CD14-positive monocyte (primary cell): ENCODE measurements at regions not wholly inside any gene's neighbourhood (a gene's known extent, or its start where the extent isn't known, plus 50 kb on each side); places are given as distances from the start of the nearest gene placed in this dataset.

Experiments
- DNase-seq, 3 donors: peaks; one replicate each; pipeline ENCODE4 v3.0.0-alpha.2; 2011 to 2022
- H2AFZ ChIP-seq: 2 replicates; pipeline ENCODE4 v1.6.0; 2012; ENCODE audit warnings: mild to moderate bottlenecking, low read depth, low read length, inconsistent platforms; ENCODE audit not compliant: insufficient read depth, poor library complexity, severe bottlenecking
- H3K27ac ChIP-seq, 2 donors: 1 replicate in 1 of 2; 2 replicates in 1 of 2; pipeline ENCODE4 v1.5.1; 2012 to 2013; ENCODE audit warnings: low read length in 2 of 2, control low read depth in 1 of 2, inconsistent platforms in 1 of 2, low read depth in 1 of 2, mild to moderate bottlenecking in 1 of 2
- H3K27me3 ChIP-seq, 2 donors: one replicate each; pipeline versions ENCODE4 v1.6.0 to v1.6.1; 2011 to 2013; ENCODE audit warnings: low read length in 2 of 2; ENCODE audit not compliant: control insufficient read depth in 2 of 2, insufficient read depth in 2 of 2
- H3K36me3 ChIP-seq, 2 donors: replicated peaks in 1 of 2; 1 replicate in 1 of 2; 2 replicates in 1 of 2; pipeline versions ENCODE4 v1.5.1 to v1.6.1; 2012 to 2013; ENCODE audit warnings: low read length in 2 of 2, control low read depth in 1 of 2, inconsistent platforms in 1 of 2, mild to moderate bottlenecking in 1 of 2; ENCODE audit not compliant: insufficient read depth in 2 of 2, control insufficient read depth in 1 of 2
- H3K4me1 ChIP-seq, 2 donors: 1 replicate in 1 of 2; 2 replicates in 1 of 2; pipeline versions ENCODE4 v1.5.1 to v1.6.1; 2012 to 2013; ENCODE audit warnings: low read length in 2 of 2, control low read depth in 1 of 2, inconsistent platforms in 1 of 2, mild to moderate bottlenecking in 1 of 2, moderate library complexity in 1 of 2; ENCODE audit not compliant: insufficient read depth in 2 of 2, control insufficient read depth in 1 of 2
- H3K4me2 ChIP-seq: replicated peaks from 2 replicates; pipeline ENCODE3; 2012; ENCODE audit warnings: low read length, moderate library complexity, mild to moderate bottlenecking; ENCODE audit not compliant: poor library complexity, severe bottlenecking; ENCODE audit errors: extremely low read depth
- H3K4me3 ChIP-seq, 3 experiments: fragments of 200-600 bp in 1 of 3; sonication (generic) in 1 of 3; replicated peaks in 1 of 3; 1 replicate in 2 of 3; 2 replicates in 1 of 3; pipeline ENCODE4 v1.5.1; 2011 to 2013; ENCODE audit warnings: low read length in 3 of 3, mild to moderate bottlenecking in 3 of 3, control low read depth in 2 of 3, low read depth in 2 of 3, inconsistent platforms in 1 of 3, moderate library complexity in 1 of 3
- H3K79me2 ChIP-seq: 2 replicates; pipeline ENCODE4 v1.6.0; 2012; ENCODE audit warnings: mild to moderate bottlenecking, control low read depth, inconsistent platforms, low read length, moderate library complexity; ENCODE audit not compliant: insufficient read depth
- H3K9ac ChIP-seq: 2 replicates; pipeline ENCODE4 v1.6.0; 2017; ENCODE audit warnings: low read length, mild to moderate bottlenecking; ENCODE audit not compliant: insufficient read depth, poor library complexity, severe bottlenecking
- H3K9me3 ChIP-seq, 2 donors: replicated peaks in 1 of 2; 1 replicate in 1 of 2; 2 replicates in 1 of 2; pipeline versions ENCODE4 v1.5.1 to v1.6.1; 2012 to 2013; ENCODE audit warnings: low read length in 2 of 2, control low read depth in 1 of 2; ENCODE audit not compliant: control insufficient read depth in 1 of 2, insufficient read depth in 1 of 2
- H4K20me1 ChIP-seq: 2 replicates; pipeline ENCODE4 v1.6.0; 2012; ENCODE audit warnings: mild to moderate bottlenecking, low read length, control low read depth, moderate library complexity; ENCODE audit not compliant: insufficient read depth
- H3K27ac Mint-ChIP-seq, 7 donors: one replicate each; pipeline ENCODE4 v1.8.0; 2020; ENCODE audit warnings: mild to moderate bottlenecking in 7 of 7, mixed read lengths in 7 of 7, moderate library complexity in 6 of 7, inconsistent platforms in 2 of 7
- H3K27me3 Mint-ChIP-seq, 3 donors: one replicate each; pipeline ENCODE4 v1.8.0; 2021 to 2022; ENCODE audit warnings: low read depth in 3 of 3, mild to moderate bottlenecking in 3 of 3, mixed read lengths in 3 of 3, moderate library complexity in 3 of 3, inconsistent platforms in 1 of 3
- H3K36me3 Mint-ChIP-seq, 2 donors: one replicate each; pipeline ENCODE4 v1.8.0; 2020; ENCODE audit warnings: mixed read lengths in 2 of 2, inconsistent platforms in 1 of 2, mild to moderate bottlenecking in 1 of 2
- H3K4me1 Mint-ChIP-seq: one replicate; pipeline ENCODE4 v1.8.0; 2020; ENCODE audit warnings: mild to moderate bottlenecking, mixed read lengths
- H3K4me3 Mint-ChIP-seq, 2 donors: one replicate each; pipeline ENCODE4 v1.8.0; 2020; ENCODE audit warnings: mild to moderate bottlenecking in 2 of 2, mixed read lengths in 2 of 2, moderate library complexity in 1 of 2
- H3K9me3 Mint-ChIP-seq, 7 donors: one replicate each; pipeline ENCODE4 v1.8.0; 2020 to 2022; ENCODE audit warnings: mixed read lengths in 7 of 7, mild to moderate bottlenecking in 6 of 7, moderate library complexity in 6 of 7, inconsistent platforms in 2 of 7
- WGBS: methylation state at CpG from one replicate; pipeline ENCODE4 v1.1.5; 2013; ENCODE audit warnings: missing lambda C conversion rate; ENCODE audit not compliant: insufficient coverage; 5-methylcytosine and 5-hydroxymethylcytosine counted together
- intact Hi-C, 2 donors: fragments of 100-400 bp; cut with micrococcal nuclease; formaldehyde crosslinking; loops; one replicate each; pipeline versions ENCODE4 v1.15.0 to v1.15.1; 2023
- TF ChIP-seq, protein P1 (sequence below): fragments of 200-600 bp; IDR thresholded peaks from one replicate; pipeline ENCODE4 v1.8.0; 2022; ENCODE audit warnings: antibody characterized with exemption, mild to moderate bottlenecking

GRCh38 chr5:60401526-60401925 is 298.4 kb downstream of the DEPDC1B start:
- no peaks in the 10 kb centered on the region for H3K79me2 ChIP-seq
- no peak for DNase-seq
- no peak overlapping the region for H2AFZ ChIP-seq
- Mint-ChIP-seq H3K27ac (no peak overlapping the region), H3K27me3 (peaks cover 0 to 4% (median 4%) of the 10 kb centered on the region in 3 donors), H3K36me3 (no peaks in the 10 kb centered on the region), H3K4me1 (no peaks in the 10 kb centered on the region), H3K9me3 (peaks cover 0 to 3% (median 1%) of the 10 kb centered on the region in 7 donors), H3K4me3 (no peak overlapping the region)
- intact Hi-C loops, result no loop called here
- WGBS, result 89% methylated on average over 6 of the region's 7 CpGs
- TF ChIP-seq, protein P1, sequence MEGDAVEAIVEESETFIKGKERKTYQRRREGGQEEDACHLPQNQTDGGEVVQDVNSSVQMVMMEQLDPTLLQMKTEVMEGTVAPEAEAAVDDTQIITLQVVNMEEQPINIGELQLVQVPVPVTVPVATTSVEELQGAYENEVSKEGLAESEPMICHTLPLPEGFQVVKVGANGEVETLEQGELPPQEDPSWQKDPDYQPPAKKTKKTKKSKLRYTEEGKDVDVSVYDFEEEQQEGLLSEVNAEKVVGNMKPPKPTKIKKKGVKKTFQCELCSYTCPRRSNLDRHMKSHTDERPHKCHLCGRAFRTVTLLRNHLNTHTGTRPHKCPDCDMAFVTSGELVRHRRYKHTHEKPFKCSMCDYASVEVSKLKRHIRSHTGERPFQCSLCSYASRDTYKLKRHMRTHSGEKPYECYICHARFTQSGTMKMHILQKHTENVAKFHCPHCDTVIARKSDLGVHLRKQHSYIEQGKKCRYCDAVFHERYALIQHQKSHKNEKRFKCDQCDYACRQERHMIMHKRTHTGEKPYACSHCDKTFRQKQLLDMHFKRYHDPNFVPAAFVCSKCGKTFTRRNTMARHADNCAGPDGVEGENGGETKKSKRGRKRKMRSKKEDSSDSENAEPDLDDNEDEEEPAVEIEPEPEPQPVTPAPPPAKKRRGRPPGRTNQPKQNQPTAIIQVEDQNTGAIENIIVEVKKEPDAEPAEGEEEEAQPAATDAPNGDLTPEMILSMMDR, result no peak
- no peaks in the 10 kb centered on the region for H4K20me1 ChIP-seq
- H3K9ac ChIP-seq, result no peak overlapping the region
- no peaks in the 10 kb centered on the region for H3K4me1 ChIP-seq
- no peak overlapping the region for H3K4me2 ChIP-seq
- no peak overlapping the region for H3K4me3 ChIP-seq
- no peaks in the 10 kb centered on the region for H3K9me3 ChIP-seq
- H3K27me3 ChIP-seq, result no peaks in the 10 kb centered on the region
- H3K27ac ChIP-seq, result no peak overlapping the region
- no peaks in the 10 kb centered on the region for H3K36me3 ChIP-seq

DNA sequence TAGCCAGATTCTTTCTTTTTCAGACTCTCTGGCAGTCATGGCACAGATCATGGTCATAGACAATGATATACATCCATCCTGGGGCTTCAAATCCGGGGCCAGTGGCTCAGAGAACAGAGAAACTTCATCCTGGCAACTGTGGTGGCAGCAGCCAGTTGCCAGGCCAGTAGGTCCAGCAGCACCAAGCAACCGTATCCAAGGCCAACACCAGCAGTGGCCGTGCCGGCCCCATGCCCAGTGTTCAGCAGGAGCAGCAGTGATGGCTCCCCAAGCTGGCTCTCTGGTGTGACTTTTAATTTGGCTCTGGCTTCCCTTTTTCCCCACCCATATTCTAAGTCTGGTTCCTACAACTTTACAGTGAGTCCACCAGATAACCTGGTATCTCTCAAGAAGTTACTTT is 300.5 kb downstream of the DEPDC1B start:
- Histone ChIP-seq H3K9me3 (no peaks in the 10 kb centered on the region), H3K4me3 (no peak overlapping the region), H3K79me2 (no peaks in the 10 kb centered on the region), H4K20me1 (no peaks in the 10 kb centered on the region), H3K27me3 (no peaks in the 10 kb centered on the region), H3K27ac (no peak overlapping the region), H3K4me1 (no peaks in the 10 kb centered on the region), H3K4me2 (no peak overlapping the region), H3K36me3 (no peaks in the 10 kb centered on the region), H3K9ac (no peak overlapping the region), H2AFZ (no peak overlapping the region)
- H3K4me1 Mint-ChIP-seq, result no peaks in the 10 kb centered on the region
- TF ChIP-seq, protein P1, result no peak
- H3K36me3 Mint-ChIP-seq, result no peaks in the 10 kb centered on the region
- peaks cover 0 to 3% (median 0%) of the 10 kb centered on the region in 7 donors for H3K9me3 Mint-ChIP-seq
- H3K27ac Mint-ChIP-seq, result no peak overlapping the region
- H3K27me3 Mint-ChIP-seq, result peaks cover 0 to 4% (median 4%) of the 10 kb centered on the region in 3 donors
- intact Hi-C loops, result no loop called here
- no peak overlapping the region for H3K4me3 Mint-ChIP-seq
- DNase-seq, result no peak
- 93% methylated on average over 4 of the region's 4 CpGs for WGBS
